ENCODE measurements at regions not wholly inside any gene's neighbourhood (a gene's known extent, or its start where the extent isn't known, plus 50 kb on each side); places are given as distances from the start of the nearest gene placed in this dataset.
A peak's percentile ranks its signal among the peaks of the same experiment; 100 is the strongest.

GRCh38 chr2:116645155-116645554 is 1169.3 kb upstream of the DDX18 start:
- DNase-seq: no peak

- DNase-seq: no peak
Measured at GRCh38 chr2:116668691-116669090, 1145.8 kb upstream of the DDX18 start.

DNA sequence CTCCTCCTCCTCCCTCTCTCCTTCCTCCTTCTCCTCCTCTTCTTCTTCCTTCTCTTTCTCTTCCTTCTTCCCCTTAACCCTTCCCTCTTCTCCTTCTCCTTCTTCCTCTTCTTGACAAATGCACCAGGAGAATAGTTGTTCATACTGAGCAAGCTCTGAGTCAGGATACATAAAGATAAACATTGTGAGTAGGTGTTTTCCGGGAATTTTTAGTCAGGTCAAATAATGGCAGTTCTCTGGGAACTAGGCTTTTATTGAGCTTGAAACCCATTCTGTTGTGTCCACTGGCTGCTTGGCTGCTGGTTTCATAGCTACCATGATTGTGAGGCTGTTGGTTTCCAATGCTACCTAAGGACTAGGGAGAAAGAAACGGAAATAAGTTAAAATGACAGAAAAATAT is 1144.7 kb upstream of the DDX18 start:
- DNase-seq: no peak

GRCh38 chr2:116674188-116674587 is 1140.3 kb upstream of the DDX18 start:
- no peak for DNase-seq

DNA sequence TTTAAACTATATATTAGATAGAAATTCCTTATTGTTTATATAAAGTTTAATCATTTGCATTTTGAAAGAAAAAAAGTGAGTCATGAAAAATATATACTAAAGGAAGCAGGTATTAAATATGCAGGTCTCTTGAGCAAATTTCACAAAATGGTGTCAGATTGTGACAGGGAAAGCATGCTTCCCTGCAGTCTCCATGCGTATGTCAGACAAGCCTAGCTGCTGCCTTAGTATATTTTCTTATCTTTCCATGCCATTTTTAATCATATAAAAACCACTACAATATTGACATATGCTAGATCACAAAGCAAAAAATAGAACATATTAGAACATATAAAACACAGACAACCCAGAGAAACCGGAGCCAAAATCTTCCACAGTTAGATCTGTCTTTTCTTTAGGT is 1137.7 kb upstream of the DDX18 start:
- no peak for DNase-seq

DNA sequence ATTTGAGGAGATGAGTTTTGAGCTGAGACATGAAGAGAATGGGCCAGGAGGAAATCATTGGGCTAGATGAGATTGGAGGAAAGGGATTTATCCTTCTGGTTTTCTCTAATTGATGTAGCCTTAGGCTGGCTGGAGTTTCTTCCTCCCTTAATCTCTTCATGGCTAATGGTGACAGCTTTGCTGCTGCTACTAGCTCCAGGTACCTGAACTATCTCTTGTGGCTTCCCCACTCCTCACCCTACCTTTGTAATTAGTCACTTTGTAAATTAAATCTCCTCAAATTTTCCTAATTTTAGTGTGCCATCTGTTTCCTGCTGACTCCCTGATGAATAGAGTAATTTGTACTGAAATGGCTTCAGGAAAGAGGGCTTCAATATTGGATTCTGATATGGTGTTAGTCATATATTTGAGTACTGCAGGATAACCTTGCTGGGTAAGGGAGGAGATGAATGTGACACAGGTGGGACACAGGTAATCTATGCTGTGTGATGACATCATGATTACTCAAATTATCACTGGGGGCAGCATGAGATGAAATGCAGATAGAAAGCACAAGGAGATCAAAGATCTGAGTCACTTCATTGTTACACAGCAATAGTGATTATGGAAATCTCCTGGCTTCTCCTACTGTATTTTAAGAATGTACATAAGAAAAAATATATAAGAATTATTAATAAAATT is 1134.1 kb upstream of the DDX18 start:
- no peak for DNase-seq

GRCh38 chr2:116687371-116687770 is 1127.1 kb upstream of the DDX18 start:
- DNase-seq: no peak

- DNase-seq: no peak
Measured at GRCh38 chr2:116692988-116693387, 1121.5 kb upstream of the DDX18 start.

GRCh38 chr2:116696223-116696622 is 1118.3 kb upstream of the DDX18 start:
- peak; percentile 58 for DNase-seq

- DNase-seq: no peak
Measured at GRCh38 chr2:116696903-116697302, 1117.6 kb upstream of the DDX18 start.

DNA sequence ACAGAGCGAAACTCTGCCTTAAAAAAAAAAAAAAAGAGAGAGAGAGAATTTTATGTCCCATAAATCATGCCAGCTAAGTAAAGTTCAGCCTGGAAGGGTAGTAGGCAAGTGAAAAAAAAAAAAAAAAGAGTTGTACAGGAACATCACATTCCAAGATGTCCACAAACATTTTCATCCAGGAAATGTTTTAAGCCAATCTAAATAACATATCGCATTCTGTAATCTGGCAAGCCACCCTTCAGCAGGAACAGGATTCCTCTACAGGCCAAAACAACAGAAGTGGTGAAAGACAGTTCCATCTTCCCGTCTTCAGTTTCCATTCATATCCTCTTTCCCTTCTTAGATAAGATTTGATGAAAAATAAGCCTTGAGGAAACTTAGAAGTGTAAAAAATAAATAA is 1108.1 kb upstream of the DDX18 start:
- no peak for DNase-seq

DNA sequence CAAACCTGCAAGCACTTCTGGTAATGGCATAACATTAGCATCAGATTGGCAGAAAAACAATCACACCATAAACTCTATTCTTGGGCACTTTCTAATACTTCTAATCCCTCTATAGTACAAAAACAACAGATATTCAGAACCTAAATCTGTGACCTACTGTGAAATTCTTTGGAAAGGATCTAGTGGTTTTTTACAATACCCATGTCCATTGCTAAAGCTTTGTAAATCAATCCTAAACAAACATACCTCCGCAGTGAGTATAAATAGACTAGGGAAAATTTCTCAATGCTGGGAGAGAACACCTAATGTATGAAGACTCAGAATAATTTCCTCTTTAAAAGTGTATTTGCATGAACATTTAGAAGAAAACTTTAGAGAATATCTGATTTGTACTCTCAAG is 1098.5 kb upstream of the DDX18 start:
- DNase-seq: no peak

GRCh38 chr2:116716444-116716843 is 1098.0 kb upstream of the DDX18 start:
- no peak for DNase-seq

DNA sequence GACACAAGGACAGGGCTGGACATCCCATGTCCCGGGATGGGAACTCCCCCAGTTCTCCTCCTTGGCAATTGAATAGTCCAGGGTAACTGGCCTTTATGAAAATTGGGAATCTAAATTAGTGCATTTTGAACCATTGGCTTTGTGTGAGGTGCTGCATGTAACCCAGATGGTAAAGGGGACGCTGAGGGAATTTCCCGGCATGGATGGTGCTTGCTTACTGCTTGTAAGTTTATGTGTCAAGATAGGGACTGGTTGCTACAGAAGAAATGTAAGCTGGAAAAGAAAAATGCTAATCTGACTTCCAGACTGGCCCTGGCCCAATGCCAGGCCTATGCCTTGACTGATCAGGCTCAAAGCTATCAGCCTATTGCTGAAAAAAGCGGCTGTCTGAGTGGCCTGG is 1096.7 kb upstream of the DDX18 start:
- DNase-seq: no peak

DNA sequence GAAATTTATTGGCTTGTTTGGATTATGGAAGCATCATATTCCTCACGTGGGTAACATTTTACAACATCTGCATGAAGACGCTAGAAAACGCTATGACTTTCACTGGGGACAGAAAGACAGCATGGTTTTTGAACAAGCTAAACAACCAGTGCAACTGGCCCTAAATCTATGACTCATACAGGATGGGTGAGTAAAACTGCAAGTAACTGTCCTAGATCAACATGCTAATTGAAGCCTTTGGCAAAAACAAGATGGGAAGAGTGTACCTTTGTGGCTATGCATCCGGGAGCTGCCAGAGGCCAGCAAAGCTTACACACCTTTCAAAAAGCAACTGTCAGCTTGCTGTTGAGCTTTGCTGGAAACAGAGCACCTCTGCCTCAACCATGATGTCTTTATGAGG is 1096.0 kb upstream of the DDX18 start:
- DNase-seq: no peak

GRCh38 chr2:116719836-116720235 is 1094.7 kb upstream of the DDX18 start:
- DNase-seq: peak; percentile 93

GRCh38 chr2:116724550-116724949 is 1089.9 kb upstream of the DDX18 start:
- DNase-seq: no peak

GRCh38 chr2:116732322-116732721 is 1082.2 kb upstream of the DDX18 start:
- DNase-seq: no peak

- peak; percentile 48 for DNase-seq
Measured at GRCh38 chr2:116733699-116734098, 1080.8 kb upstream of the DDX18 start.

- no peak for DNase-seq
Measured at GRCh38 chr2:116737951-116738350, 1076.5 kb upstream of the DDX18 start.

GRCh38 chr2:116747103-116747502 is 1067.4 kb upstream of the DDX18 start:
- DNase-seq: no peak

DNA sequence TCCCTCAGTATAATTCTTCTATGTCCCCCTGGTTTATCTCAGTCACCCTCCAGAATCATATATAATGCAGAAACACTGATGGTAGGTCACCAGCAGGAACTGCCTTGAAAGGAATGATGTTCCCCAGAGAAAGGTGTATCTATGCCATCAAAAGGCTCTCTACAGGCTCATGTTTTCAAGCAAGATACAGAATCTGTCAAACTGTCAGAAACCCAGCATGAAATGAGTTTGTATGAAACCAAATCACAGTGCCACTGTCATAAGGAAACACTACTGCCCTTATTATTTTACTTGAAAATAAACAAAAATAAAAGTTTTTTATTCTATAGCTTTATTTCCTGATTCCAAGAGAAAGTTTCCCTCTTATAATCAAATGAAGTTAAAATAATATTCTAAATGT is 1064.5 kb upstream of the DDX18 start:
- no peak for DNase-seq

GRCh38 chr2:116754381-116755101 is 1060.0 kb upstream of the DDX18 start:
- no peak for DNase-seq

- DNase-seq: no peak
Measured at GRCh38 chr2:116761864-116762263, 1052.6 kb upstream of the DDX18 start.

DNA sequence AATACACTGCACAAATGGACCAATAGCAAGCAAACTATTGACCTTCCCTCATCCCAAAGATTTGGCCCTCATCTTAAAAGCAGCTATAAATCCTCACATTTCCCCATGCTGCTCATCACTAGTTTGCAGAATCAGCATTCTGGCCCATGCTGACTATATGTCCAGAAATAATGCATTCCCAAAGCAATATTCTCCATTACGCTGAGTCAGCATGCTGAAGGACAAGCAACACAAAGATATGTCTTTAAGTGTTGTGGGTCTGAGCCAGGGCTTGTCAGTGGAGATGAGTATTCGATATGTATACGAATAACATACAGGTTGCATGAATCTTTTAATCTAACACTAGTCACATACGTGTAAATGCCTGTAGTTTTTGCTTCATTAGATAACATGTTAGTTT is 1045.0 kb upstream of the DDX18 start:
- no peak for DNase-seq

Measured in NCI-H345 (cell line).